LoVo (cell line): ENCODE measurements at regions not wholly inside any gene's neighbourhood (a gene's known extent, or its start where the extent isn't known, plus 50 kb on each side); places are given as distances from the start of the nearest gene placed in this dataset.
"Not testable (repeated sequence)": the region's sequence is repeated elsewhere in the genome, so short reads cannot be mapped to it uniquely, and the experiment has no call there.

Experiments used
- DNase-seq: peaks from one replicate; pipeline ENCODE4 v3.0.0-alpha.2; 2016; ENCODE audit warnings: low spot score

GRCh38 chr5:126150319-126150718 is 272.9 kb upstream of the GRAMD2B start:
- not testable (repeated sequence) for DNase-seq

- not testable (repeated sequence) for DNase-seq
Observed at GRCh38 chr5:126155298-126155697, 267.9 kb upstream of the GRAMD2B start.

DNA sequence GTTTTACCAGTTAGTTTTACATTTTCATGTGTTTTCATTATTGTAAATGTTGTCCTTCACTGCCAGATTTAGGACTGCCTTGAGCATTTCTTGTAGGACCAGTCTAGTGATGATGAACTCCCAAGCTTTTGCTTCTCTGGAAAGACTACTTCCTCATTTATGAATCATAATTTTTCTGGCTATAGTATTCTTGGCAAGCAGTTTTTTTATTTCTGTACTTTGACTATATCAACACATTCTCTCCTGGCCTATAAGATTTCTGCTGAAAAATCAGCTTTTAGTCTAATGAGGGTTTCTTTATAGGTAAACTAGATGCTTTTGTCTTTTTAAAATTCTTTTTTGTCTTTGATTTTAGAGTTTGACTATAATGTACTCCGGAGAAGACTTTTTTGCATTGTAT is 256.8 kb upstream of the GRAMD2B start:
- DNase-seq, result no peak

DNA sequence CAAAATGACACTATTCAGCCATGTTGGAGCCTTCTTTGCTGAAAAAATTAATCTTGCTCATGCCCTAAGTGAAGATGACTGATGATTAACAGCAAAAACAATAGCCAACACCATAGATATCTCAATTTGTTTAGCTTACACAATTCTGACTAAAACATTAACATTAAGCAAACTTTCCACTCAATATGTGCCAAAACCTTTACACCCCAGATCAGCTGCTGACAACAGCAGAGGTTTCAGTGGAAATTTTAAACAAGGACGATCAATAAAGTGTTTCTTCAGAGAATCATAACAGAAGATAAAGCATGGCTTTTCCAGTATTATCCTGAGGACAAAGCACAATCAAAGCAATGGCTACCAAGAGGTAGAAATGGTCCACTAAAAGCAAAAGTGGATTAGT is 254.4 kb upstream of the GRAMD2B start:
- DNase-seq, result no peak

GRCh38 chr5:126171916-126172315 is 251.3 kb upstream of the GRAMD2B start:
- DNase-seq, result no peak

GRCh38 chr5:126172812-126173211 is 250.4 kb upstream of the GRAMD2B start:
- DNase-seq, result no peak

- no peak for DNase-seq
Observed at GRCh38 chr5:126178521-126178920, 244.7 kb upstream of the GRAMD2B start.

- DNase-seq, result no peak
Observed at GRCh38 chr5:126182971-126183695, 240.1 kb upstream of the GRAMD2B start.

DNA sequence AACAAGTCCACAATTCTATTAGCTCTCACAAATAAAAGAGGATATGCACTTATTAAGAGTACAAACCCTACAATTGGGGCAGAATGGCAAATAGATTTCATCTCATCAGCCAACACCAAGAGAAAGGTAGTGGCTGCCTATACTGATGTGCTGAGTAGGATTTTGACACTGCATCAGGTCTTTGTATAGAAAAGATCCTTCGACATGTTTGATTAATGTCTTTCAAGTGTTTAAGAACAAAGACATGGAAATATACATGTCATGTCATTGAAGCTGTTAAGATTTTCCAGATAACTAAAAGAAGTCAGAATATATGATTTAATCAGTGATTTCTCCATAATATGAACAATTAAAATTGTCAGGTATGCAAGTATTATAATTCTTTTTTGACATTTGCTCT is 238.7 kb upstream of the GRAMD2B start:
- DNase-seq, result no peak

- DNase-seq, result no peak
Observed at GRCh38 chr5:126186210-126186609, 237.0 kb upstream of the GRAMD2B start.

- DNase-seq, result no peak
Observed at GRCh38 chr5:126188804-126189203, 234.4 kb upstream of the GRAMD2B start.

DNA sequence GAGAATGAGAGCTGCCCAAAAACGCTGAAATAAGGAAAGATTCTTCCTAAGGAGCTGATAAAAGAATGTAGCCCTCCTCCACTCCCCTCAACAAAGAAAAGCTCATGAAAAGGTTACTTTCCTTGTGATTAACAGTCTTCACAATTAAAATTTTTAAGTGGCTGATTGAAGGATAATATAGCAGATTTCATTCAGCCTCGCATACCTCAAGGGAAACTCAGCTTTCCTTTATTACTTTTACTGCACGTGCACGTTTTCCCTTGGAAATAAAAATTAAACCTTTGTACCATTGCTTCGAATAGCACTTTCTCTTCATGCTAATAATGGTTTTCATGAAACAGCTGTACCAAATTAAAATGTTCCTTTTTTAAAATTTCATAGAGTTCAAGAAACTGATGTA is 234.0 kb upstream of the GRAMD2B start:
- no peak for DNase-seq

DNA sequence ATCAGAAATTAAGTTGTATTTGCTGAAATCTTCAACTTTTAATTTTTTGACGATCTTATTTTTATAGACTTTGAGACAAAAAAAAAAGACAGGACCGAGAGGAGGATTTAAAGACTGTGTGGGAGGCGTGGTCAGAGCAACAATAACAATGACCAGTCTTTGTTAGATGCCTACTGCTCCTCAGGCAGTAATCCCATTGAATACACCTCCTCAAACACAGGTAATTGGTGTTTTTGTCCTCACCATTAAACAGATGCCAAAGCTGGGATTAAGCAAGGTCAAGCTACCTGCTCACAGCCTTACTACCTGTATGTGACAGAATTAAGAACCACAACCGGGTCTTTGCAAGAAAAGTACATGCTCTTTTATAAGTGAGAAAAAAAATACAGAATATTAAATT is 233.3 kb upstream of the GRAMD2B start:
- DNase-seq, result no peak

GRCh38 chr5:126192226-126192625 is 231.0 kb upstream of the GRAMD2B start:
- DNase-seq, result no peak

DNA sequence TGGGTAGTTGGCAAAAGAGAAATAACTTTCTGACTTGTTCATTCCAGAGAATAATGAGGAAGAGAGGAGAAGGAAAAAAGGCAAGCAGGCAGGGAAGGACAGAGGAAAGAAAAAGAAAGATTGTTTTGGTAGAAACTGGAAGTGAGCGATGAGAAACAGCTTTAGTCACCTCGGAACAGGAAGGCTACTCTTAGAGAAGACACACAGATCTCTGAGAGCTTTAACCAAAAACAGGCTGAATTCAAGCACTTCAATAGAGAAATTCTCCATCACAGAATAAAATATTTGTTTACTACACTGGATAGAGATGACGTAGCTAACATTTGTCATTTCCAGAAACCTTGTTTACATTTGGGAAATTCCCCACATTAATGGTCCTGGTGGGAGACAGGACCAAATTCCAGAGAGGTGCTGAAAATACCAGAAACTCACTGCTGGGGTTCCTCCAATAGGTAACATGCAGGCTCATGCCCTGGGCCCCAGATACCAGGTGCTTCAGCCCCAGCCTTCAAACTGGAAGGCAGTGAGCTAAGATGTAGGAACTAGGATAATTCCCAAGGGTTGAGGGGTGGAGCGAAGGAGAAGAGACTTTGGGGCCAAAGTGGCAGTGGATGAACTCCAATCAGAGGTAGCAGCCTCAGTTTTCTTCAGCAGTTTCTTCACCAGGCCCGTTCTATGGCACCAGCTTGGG is 227.7 kb upstream of the GRAMD2B start:
- no peak for DNase-seq

GRCh38 chr5:126198531-126198930 is 224.7 kb upstream of the GRAMD2B start:
- DNase-seq, result no peak

DNA sequence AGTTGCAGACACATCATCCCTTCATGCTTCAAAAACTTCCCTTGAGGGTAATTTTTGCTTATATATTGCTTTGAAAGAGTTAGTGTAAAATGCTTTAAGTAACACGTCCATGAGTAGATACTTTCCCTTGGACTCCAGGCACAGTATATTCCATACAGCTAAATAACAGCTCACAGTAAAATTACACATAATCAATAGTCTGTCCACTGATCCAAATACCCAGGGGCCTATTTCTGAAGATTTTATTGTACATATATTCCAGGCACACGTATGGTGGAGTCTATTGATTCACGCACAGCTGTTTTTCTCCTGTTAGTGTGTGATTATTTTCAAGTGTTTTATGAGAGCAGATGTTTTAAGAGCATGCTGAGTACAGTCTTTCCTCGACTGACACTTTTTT is 223.7 kb upstream of the GRAMD2B start:
- no peak for DNase-seq

DNA sequence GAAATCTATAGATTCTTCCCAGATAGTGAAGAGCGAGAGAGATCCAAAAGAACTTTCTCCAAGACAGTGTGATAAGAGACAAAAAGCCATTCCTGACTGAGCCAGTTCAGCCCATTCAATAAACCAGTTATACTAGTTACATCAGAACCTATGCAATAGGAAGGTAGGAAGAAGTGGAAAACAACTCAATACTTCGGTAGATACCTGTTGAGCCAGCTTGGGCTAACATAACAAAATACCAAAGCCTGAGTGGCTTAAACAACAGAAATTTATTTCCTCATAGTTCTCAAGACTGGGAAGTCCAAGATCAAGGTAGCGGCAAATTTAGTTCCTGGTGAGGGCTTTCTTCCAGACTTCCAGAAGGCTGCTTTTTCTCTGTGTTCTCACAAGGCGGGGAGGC is 214.5 kb upstream of the GRAMD2B start:
- no peak for DNase-seq

GRCh38 chr5:126210955-126211354 is 212.3 kb upstream of the GRAMD2B start:
- DNase-seq, result no peak

- no peak for DNase-seq
Observed at GRCh38 chr5:126219616-126220015, 203.6 kb upstream of the GRAMD2B start.

DNA sequence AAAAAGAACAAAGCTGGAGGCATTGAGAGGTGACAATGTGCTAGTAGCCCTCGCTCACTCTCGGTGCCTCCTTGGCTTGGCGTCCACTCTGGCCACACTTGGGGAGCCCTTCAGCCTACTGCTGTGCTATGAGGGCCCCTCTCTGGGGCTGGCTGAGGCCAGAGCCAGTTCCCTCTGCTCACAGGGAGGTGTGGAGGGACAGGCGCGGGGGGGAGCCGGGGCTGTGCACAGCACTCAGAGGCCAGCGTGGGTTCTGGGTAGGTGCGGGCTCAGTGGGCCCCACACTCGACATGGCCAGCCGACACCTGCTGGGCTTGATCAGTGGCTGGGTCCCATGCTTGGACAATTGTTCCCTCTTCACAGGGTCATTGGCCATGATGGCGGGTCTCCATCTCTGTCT is 202.5 kb upstream of the GRAMD2B start:
- no peak for DNase-seq

GRCh38 chr5:126228934-126229333 is 194.3 kb upstream of the GRAMD2B start:
- no peak for DNase-seq

GRCh38 chr5:126233256-126233655 is 190.0 kb upstream of the GRAMD2B start:
- no peak for DNase-seq
